Hippocampal formation (tissue), 2 donors: ENCODE measurements at regions not wholly inside any gene's neighbourhood (a gene's known extent, or its start where the extent isn't known, plus 50 kb on each side); places are given as distances from the start of the nearest gene placed in this dataset.
"Not testable (repeated sequence)": the region's sequence is repeated elsewhere in the genome, so short reads cannot be mapped to it uniquely, and the experiment has no call there.

Source experiments
- DNase-seq, 2 donors: peaks; one replicate each; lab custom pipeline; 2025; lab: John Stamatoyannopoulos, UW

- DNase-seq, result no peak
Measured at GRCh38 chr20:58579819-58580473, 64.7 kb upstream of the APCDD1L start.

GRCh38 chr20:58579069-58579818 is 64.0 kb upstream of the APCDD1L start:
- DNase-seq, result no peak

- no peak for DNase-seq
Measured at GRCh38 chr20:58577871-58578598, 62.8 kb upstream of the APCDD1L start.

- no peak for DNase-seq
Measured at GRCh38 chr20:58577139-58577806, 62.1 kb upstream of the APCDD1L start.

DNA sequence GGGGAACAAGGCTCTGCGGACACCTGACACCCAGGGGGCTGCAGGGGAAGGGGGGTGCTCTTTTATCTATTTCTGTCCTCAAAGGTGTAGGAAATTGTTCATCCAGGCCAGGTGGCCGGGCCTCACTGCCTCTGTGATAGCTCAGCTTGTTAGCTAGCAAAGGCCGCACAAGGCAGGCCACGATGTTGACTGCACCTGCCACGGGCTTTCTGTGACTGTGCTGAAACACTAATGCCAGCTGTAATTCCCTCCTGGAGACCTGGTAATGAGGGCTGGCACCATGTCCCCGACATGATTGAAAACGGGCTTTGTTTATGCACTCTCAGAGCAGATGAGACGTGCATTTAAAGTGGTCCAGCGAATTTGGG is 61.4 kb upstream of the APCDD1L start:
- DNase-seq, result no peak

GRCh38 chr20:58575776-58576602 is 60.8 kb upstream of the APCDD1L start:
- DNase-seq, result no peak

DNA sequence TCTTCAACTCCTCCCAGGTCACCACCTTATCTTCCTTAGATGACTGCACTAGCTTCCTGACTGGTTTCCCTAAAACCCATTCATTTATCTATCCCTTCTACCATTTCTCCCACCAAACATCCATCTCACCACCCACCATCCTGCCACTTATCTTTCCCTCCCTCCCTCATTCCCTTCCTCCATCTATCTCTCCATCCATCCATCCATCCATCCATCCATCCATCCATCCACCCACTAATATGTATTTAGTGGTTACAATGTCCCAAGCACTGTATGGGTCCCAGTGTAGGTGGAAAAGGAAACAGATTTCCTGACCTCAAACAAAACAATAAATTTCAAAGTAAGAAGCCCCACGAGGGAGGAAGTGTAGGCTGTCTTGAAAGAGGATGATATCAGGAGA is 59.3 kb upstream of the APCDD1L start:
- DNase-seq, result no peak

DNA sequence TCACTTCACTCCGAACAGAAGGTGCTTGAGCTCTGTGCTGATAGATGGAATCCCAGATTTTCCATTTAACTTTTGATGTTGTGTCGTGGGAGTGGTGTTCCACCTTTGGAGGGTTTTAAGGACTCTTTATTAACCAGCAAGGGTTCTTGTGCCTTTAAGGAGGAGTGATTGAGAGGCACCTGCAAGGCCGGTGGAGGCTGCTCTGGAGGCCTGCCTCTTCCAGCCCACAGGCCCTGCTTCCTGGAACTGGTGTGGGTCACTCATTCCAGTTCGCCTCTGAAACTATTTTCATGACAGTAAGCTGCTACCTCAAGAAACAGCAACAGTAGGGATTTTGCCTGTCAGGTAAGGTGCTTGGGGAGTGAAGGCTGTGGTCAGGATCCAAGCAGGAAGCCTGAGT is 58.8 kb upstream of the APCDD1L start:
- no peak for DNase-seq

DNA sequence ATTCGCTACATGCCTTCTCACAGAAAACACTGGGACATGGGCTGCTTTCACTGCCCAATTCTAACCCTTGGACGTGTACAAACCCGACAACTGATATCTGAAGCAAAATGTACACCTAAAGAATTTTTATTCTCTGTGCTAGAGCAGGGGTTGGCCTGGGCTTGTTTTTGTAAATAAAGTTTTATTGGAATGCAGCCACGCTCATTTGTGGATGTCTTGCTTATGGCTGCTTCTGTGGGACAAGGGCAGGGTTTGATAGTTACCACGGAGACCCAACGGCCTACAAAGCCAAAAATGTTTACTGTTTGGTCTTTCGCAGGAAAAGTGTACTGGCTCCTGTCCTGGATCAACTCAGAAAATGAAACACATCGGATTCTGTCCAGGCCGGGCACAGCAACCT is 58.1 kb upstream of the APCDD1L start:
- no peak for DNase-seq

GRCh38 chr20:58572428-58572763 is 57.2 kb upstream of the APCDD1L start:
- not testable (repeated sequence) for DNase-seq

DNA sequence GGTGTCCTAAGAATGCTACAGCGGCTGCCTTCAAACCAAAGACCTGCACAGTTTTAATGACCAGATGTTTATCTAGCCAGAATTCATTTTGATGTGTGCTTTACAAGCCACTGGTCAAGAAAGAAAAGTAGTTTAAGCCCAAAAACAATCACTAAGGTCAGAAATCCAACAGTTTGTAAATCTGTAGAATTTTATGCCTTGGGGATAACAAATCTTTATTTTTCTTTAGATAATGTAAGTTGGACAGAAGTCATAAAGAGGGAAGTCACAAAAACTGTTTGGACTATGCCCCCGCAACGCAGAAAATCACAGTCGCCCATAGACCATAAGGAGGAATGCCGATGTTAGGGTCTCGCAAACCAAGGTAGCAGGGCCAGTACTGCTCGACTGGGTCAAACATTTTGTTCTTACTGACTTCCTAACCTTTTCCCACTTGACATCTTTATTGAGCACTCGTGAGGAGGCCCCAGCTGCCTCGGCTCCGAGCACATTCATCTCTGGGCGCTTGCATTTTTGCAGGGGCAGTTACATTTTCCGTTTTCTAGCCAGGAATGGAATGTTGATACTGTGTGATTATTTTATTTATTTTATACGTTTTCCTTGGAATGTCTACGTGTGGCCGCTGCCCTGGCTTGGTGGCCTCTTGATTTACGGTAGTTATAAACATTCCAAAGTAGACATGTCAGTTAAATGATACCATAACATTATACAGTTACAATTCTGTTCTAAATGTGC is 56.7 kb upstream of the APCDD1L start:
- no peak for DNase-seq

GRCh38 chr20:58571356-58571692 is 56.1 kb upstream of the APCDD1L start:
- DNase-seq, result no peak

GRCh38 chr20:58570204-58570859 is 55.1 kb upstream of the APCDD1L start:
- DNase-seq, result no peak

DNA sequence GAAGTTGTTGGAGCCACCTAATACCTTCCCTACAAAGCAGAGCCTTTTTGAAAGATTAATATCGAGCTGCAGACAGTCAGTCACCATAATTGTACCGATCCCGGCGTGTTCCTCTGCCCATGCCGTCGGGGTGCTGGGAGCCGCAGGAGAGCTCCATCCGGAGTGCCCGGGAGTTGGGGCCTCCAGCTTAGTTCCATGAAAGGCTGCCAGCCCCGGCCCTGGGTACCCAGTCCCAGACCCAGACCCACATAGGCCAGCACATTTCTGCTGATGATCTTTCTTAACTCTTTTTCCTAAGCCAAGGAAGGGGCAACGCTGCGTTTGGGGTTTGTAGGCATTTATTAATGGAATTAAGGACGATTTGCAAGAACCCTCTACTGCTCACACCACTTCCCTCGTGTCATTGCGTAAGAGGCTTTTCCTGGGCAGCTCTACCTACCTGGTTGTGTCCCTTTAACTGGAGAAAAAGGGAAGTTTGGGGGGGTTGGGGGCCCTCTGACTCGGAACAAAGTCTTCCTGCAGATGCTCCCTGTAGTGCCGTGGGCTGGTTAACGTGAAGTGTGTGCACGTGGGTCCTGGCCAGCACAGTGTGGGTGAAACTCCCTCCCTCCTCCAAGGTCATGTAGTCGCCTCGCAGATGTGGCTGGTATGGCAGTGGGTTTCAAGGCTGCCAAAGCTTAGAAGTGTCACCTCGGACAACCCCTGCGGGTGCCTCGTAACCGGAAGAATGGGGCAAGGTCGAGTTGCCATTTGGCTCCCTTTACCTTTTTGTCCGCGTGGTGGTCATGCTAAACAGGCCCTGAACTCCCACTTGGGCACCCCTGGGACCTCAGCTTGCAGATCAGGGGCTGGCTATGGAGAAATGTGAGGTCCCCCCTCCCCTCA is 54.3 kb upstream of the APCDD1L start:
- DNase-seq, result no peak

- no peak for DNase-seq
Measured at GRCh38 chr20:58568483-58569240, 53.5 kb upstream of the APCDD1L start.

DNA sequence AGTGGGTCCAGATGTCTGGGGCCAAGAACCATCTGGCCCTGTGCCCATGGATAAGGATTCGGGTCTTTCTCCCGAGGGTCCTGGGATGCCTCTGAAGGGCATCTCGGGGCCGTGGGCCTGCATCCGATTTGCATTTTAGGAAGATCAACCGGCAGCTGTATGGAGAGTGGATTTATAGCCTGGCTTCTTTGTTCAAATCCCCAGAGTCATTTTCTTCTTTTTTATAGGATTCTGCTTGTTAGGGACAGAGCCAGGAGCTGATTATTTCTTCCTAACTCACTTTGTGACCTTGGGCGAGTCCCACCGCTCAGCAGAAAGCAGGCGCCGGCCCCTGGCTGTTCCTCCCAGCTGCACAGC is 52.9 kb upstream of the APCDD1L start:
- DNase-seq, result no peak

- no peak for DNase-seq
Measured at GRCh38 chr20:58567437-58567836, 52.2 kb upstream of the APCDD1L start.

DNA sequence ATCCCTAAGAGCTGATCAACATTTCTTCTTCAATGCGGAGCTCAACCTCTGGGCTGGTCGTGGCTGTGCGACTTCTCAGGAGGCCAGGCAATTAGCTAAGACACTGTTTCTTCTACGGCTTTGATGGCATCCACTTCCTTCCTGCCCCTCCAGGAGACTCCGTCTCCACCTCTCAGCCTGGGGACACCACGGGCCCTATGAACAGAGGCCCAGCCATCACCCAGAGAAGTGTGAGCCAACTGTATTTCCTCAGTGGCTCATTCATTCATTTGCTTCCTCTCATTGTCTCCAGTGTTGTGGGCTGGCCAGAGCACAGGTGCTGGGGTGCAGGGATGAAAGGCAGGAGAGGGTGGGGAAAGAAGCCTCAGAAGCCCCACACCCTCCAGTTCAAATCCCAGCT is 51.8 kb upstream of the APCDD1L start:
- DNase-seq, result no peak
